Right renal cortex interstitium (tissue), 3 donors: ENCODE measurements at regions not wholly inside any gene's neighbourhood (a gene's known extent, or its start where the extent isn't known, plus 50 kb on each side); places are given as distances from the start of the nearest gene placed in this dataset.
"Not testable (repeated sequence)": the region's sequence is repeated elsewhere in the genome, so short reads cannot be mapped to it uniquely, and the experiment has no call there.

Experiments
- DNase-seq, 3 donors: peaks; one replicate each; pipeline ENCODE4 v3.0.0-alpha.2; 2013; ENCODE audit warnings: low read depth in 3 of 3, low spot score in 2 of 3

DNA sequence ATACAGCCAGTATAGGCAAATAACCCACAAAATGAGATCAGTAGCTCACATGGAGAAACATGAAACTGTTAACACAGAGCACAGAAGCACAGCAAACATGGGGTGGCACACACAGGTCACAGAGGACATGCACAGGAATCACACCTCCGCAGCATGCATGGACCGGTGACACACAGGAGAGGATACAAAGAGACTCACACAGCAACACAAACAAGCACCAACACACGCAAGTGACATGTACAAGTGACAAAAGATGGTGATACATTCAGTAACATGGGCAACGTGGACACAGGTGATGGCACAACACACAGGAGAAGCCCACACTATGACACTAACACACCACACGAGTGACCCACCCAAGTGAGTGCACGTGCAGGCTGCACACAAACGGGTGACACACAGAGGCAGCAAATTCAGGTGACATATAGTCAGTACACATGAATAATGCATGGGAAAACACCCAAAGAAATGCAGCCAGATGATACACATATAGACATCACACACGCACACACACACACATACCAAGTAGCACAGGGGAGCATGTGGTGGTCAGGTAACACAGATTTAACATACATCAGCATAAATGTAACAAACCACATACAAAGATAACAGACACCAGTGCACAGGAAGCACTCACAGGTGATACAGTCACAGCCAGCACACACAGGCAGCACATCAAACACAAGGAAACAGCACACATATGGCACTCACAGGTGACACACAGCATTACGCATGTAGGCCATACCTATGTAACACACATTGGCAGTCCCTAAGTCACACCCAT is 216.0 kb upstream of the SFSWAP start:
- DNase-seq, result no peak

DNA sequence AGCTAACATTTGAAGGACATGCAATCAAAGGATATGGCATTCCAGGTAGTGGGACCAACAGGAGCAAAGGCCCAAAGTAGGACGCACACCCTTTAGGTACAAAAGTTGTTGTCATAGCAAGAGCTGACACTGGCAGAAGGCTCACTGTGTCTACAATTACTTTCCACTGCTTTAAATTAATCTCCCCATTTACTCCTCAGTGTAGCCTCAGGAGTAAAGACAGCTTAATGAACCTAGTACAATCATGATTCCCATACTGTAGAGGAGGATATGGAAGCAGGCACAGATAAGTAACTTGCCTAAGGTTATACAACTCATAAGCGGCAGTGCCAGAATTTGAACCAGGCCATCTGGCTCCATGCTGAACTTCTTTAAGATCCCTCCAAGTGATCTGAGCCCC is 212.9 kb upstream of the SFSWAP start:
- DNase-seq, result no peak

DNA sequence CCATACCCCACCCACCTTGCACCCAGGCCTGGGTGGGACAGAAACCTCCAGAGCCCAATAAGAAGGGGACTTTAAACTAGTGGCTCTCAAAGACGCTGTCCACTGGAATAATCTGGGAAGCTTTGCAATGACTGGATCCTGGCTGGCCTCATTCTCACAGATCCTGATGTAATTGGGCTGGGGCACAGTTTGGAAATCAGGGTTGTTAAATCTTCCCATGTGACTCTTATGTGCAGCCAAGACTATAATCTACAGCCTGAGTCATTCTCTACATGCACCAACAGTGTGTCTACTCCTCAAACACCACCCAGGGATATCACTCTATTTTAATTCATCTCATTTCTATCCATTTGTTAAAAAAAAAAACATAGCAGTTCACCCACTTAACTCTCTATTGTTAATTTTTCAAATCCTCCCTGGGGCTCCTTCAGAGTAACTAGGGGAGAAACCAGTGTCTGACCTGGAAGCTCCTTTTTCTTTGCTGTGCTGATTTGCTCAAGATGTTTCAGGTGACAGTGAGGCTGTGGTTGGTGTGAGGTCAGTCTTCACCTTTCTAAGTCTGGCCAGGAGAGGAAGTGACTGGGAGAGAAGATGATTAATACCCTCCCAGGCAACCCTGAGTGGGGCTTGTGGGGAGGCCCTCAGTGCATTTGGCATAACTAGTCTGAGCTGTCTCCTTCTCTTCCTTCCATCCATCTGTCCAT is 211.6 kb upstream of the SFSWAP start:
- DNase-seq, result no peak

DNA sequence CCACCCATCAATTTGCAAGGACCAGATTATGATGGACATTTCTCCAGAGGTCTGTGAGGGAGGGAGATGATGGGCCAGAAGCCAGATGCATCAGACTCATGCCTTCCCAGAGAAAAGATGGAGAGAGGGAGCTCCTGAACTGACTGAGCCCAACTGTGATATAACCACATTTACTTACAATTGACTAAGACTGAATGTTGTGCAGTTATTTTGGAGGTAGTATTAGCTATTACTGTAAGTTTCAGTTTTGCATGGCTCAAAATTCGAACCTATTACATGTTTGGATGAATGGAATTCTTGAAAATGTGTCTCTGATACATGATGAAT is 211.1 kb upstream of the SFSWAP start:
- no peak for DNase-seq

DNA sequence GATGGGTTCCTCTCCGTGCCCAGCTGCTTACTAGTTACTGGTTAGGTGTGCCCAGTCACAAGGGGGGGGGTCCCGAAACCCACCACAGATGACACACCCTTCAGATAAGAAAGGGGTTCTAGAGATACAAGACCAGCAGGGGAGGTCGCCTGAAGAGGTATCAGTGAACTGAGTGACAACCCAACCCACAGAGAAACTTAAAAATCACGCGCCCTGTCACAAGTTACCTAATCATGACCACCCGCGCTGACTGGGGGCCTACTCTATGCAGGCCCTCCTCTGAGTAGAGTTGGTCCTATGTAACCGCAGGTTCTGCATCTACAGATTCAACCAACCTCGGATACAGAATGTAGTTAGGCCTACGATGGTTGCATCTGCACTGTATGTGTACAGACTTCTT is 210.3 kb upstream of the SFSWAP start:
- DNase-seq, result no peak

DNA sequence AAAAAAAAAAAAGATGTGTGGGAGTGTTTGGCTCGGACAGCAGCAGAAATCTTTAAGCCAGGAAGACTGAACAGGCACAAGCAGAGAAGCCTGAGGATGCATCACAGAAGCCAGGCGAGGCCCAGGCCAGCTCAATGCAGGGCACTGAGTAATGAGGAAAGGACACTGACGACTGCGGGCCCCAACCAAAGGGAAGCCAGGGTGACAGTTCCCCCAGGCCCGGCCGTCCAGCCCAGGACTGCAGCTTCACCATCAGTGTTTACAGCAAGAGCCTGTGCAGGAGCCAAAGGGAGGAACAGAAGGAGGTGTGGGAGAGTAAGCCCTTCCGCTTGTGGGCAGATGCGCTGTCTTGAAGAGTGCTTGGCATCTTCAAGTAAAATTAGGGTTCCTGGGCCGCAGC is 205.3 kb upstream of the SFSWAP start:
- no peak for DNase-seq

DNA sequence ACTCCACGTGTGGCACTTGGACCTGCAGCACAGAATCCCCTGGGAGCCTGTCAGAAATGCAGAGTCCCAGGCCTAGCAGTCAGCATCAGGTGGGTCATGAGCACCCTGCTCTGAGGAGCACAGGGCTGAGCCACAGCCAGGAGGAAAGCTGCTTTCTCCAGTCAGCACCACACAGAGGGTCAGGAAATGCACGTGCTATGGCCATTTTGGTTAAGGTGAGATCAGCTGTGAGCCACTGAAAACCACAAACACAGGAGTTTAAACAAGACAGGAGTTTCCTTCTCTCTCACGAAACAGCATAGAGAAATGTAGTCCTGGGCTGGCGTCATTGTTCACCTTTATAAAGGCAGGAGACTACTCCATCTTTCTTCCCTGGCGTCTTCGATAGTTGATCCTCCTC is 204.5 kb upstream of the SFSWAP start:
- no peak for DNase-seq

DNA sequence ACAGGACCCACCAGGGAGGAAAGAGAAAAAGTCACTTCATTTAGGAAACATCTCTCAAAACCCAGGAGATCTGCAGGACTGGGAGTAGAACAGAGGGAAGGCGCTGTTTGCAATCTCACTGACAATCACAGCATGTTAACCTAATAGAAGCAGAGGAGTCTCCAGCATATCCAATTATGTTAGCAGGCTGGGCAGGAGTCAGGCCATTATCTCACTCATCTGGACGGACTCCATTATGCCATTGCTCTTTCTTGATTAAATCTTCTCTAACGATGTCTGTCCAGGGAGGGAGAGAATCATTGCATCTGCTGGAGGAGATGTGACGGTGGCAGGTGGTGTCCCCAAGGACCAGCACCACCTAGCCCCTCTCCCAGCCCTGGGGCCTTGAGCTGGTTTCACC is 203.8 kb upstream of the SFSWAP start:
- no peak for DNase-seq

DNA sequence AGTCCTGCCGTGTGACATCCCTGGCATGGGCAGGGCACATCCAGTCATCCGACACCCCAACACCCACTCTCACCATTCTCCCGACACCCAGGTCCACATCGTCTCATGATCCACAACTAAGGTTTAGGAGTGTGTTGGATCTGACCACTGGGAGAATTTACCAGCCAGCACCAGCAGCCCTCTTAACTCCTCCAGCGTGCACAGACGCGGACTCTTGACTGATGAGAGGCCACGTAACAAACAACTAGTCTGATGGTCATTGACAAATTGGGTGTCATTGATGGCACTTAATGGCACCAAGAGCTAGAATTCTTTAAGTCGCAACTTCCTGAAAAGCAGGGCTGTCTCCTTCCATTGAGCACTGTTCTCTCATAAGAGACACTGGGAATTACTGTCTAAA is 203.0 kb upstream of the SFSWAP start:
- DNase-seq, result no peak

DNA sequence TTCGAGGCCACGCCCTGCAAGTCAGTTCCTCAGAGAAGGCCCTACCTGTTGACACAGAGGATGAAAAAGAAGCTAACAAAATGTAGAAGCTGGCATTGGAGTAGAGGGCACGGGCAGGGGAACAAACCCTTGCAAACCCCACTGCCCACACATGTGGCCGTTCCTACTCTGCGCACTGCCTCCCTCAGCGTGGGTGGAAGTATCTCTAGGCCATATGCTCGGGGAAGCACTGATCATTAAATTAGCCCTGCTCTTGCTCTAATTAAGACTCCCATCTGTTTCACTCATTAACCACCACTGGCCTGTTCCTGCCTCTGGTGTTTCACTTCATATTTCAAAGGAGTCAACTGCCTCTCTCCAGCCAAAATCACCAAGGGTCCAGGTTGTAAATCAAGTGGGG is 201.2 kb upstream of the SFSWAP start:
- DNase-seq, result no peak

DNA sequence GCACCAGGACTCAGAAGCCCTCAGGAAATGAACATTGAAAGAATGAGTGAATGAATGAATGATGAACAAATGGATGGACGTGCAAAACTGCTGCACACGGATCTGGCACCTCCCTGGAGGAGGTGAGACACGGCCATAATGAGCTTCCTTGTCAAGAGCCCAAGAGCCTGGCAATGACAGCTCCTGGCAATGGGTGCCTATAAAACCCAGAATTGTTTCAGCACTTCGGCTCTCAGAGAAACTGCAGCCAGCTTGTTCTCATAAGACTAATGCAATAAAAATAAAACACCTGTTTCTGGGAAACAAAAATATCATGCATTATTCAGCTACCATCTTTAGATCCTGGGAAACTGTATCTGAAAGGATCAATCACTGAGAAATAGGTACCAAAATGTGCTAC is 200.5 kb upstream of the SFSWAP start:
- DNase-seq, result no peak

DNA sequence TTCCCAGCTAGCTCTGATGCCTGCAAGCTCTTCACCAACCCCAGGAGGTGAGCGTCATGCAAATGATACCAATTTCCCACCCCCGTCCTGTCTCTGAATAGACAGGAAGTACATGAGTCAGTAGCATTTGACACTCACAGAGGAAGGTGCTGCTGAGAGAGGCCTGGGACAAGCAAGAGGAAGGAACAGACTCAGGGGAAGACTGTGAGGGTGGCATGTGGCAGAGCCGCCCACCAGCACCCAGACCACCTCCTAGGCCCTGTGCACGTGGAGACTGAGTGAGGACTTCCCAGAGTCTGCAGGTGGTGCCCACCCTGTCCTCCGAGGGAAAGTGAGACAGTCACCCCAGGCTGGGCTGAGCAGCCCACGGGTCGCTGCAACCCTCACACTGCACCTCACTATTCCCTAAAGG is 199.5 kb upstream of the SFSWAP start:
- DNase-seq, result no peak

DNA sequence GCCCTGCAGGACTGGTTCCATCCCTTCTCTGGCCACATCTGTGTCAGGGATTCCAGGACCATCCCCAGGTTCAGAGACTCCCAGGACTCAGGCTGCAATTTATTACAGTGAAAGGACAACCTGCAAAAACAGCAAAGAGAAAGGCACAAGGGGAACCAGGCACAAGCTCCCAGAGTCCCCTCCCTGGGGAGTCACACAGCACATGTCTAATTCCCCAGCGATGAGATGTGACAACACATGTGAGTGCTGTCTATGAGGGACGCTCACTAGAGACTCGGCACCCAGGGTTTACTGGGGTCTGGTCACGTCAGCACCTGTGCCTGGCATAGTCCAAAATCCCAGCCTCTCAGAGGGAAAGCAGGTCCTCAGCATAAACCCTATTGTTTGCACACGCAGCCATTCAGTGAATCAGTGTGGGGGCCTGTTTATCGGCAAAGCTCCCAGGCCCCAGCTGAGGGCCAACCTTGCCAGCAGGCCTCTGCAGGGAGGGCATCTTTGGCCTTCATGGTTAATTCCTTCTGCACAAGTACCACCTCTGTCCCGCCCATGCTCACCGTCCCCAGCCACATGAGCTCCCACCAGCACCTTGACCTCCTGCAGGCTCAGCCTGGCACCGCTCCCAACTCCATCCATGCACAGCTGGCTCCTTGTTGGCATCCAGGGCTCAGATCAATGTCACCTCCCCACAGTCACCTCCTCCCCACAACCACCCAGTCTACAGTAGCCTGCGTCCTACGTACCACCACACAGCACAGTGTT is 198.9 kb upstream of the SFSWAP start:
- DNase-seq, result no peak

DNA sequence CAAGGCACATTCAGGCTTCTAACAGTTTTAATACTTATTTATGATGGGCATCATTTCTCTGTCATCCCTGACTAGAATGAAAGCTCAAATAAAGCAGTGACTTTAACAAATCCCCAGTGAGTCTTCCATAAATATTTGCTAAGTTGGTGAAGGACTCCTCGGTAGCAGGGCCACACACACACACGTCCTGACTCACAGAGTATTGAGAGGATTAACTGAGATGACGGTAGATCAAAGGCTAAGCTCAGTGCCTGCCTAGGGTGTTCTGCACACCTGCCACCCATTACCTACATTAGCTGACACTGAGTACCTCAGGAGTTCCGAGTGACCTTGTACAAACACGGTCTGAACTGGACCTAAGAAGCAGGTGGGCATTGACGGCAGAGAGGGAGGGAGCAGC is 197.3 kb upstream of the SFSWAP start:
- no peak for DNase-seq

DNA sequence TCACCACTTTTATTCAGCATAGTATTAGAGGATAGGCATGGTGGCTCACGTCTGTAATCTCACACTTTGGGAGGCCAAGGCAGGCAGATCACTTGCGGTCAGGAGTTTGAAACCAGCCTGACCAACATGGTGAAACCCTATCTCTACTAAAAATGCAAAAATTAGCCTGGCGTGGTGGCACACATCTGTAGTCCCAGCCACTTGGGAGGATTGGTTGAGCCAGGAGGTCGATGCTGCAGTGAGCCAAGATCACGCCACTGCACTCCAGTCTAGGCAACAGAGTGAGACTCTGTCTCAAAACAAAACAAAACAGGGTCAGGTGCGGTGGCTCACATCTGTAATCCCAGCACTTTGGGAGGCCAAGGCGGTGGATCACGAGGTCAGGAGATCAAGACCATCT is 190.3 kb upstream of the SFSWAP start:
- not testable (repeated sequence) for DNase-seq

DNA sequence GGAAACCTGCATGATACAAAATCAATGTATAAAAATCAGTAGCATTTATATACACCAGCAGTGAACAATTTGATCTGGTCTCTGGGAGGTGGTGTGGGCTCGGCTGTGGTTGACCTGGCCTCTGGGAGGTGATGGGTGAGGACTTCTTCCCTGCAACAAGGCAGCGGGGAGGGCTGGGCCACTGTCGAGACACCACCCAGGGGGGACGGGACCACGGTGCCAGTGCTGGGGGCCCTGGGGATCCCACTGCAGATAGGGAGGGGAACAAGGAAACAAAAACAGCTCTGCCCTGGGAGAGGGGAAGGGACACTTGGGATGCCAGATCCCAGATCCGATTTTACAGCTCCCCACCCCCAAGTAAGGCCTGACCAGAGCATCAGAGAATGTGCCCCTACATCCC is 189.6 kb upstream of the SFSWAP start:
- no peak for DNase-seq

DNA sequence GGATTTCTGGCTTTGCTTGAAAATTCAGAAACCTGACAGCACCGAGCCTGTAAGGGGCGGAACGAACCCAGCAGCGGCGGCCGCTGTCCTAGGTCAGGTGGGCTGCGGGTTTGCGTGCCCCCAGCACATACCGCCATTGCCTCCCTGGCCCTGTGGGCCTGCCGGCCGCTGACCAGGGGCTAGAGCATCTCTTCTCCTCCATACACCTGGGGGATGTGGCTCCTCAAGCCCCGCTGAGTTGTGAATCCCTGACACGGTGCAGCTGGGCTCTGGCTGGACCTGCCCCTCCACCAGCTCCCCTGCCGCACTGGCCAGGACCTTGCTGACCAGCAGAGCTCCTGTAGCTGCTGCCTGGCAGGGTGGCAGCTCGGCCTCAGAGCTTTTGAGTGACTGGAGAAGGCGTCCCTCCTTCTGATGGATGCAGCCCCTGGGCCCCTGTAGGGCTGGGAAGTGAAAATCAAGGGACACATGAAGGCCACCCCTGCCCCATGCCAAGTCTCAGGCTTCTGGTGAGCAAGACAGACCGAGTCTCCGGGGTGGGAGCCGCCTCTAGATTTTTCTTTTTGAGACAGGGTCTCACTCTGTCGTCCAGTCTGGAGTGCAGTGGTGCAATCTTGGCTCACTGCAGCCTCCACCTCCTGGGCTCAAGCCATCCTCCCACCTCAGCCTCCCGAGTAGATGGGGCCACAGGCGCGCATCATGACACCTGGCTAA is 184.9 kb upstream of the SFSWAP start:
- no peak for DNase-seq

DNA sequence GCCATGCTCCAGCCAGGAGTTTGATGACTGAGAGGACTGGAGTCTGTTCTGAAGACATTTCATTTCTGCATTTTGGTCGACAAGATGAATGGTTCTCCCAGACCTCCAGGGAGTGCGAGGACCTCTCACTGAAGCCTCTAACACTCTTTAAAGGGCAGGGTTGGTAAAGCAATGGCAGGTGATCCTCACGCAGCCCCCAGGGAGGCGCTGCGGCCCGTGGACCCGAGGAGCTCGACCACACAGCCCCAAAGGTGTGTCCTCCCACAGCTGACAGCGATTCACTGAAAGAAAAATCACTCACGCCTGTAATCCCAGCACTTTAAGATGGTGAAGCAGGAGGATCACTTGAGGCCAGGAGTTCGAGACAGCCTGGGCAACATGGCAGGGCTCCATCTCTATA is 183.8 kb upstream of the SFSWAP start:
- DNase-seq, result no peak

DNA sequence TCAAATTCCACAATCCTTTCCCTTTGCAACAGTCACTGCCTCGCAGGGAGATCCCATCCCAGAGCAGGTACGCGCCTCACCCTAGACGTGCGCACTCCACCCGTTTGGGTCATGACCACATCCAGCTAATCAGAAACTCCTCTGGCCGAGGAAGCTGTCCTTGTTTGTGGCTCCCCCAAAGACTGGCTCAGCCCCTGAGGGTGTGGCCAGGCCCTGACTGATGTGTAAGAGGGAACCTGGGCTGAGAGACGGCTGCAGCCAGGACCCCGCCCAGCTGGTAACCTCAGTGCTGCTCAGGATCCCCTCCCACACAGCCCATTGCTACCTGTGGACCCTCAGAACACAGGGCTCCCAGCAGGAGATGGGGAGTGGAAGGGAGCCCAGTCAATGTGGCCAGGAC is 183.2 kb upstream of the SFSWAP start:
- no peak for DNase-seq

DNA sequence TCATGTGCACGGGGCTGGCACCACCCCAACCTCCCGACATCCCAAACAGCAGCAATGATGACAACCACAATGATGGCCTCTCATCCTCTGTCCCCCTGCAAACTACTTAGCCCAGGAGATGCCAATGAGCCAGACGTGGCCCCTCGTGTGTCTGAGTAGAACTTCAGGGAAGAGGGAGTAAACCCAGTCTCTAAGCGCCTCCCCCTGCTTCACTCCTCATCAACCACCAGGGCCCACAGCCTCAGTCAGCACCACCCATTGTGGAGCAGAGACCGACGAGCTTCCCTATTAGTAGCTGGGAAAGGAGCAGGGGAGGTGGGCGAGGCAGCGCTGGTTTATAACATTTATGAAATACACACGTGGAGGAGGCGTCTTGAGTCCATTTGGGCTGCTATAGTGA is 182.7 kb upstream of the SFSWAP start:
- DNase-seq, result no peak

DNA sequence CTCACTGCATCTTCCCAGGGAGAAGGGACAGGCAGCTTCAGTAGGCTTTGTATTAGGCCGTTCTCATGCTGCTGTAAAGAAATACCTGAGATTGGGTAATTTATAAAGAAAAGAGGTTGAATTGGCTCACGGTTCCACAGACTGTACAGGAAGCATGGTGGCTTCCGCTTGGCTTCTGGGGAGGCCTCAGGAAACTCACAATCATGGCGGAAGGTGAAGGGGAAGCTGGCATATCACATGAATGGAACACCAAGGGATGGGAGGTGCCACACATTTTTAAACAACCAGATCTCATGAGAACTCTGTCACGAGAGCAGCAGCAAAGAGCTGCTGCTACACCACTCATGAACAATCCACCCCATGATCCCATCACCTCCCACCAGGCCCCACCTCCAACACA is 182.2 kb upstream of the SFSWAP start:
- no peak for DNase-seq
